ENCODE measurements at regions not wholly inside any gene's neighbourhood (a gene's known extent, or its start where the extent isn't known, plus 50 kb on each side); places are given as distances from the start of the nearest gene placed in this dataset.

- Histone ChIP-seq H3K9me3 (ENCODE audit: control insufficient read depth in 3 of 3, low read length in 3 of 3) (no peaks in the 10 kb centered on the region), H3K36me3 (ENCODE audit: control insufficient read depth in 3 of 3, insufficient read depth in 3 of 3, low read length in 3 of 3) (no peaks in the 10 kb centered on the region), H3K4me3 (ENCODE audit: low read length in 3 of 3) (no peak overlapping the region), H3K27me3 (ENCODE audit: control insufficient read depth in 3 of 3, insufficient read depth in 3 of 3, low read length in 3 of 3) (no peaks in the 10 kb centered on the region), H3K9ac (ENCODE audit: low read depth in 1 of 3, low read length in 3 of 3) (no peak overlapping the region), H3K4me1 (ENCODE audit: control insufficient read depth in 3 of 3, insufficient read depth in 3 of 3, low read length in 3 of 3) (no peaks in the 10 kb centered on the region), H3K27ac (ENCODE audit: low read depth, low read length) (no peak overlapping the region)
Measured at GRCh38 chr18:66219817-66220216, 384.1 kb downstream of the CDH19 start.

- H3K4me1 ChIP-seq (ENCODE audit: control insufficient read depth in 3 of 3, insufficient read depth in 3 of 3, low read length in 3 of 3), result no peaks in the 10 kb centered on the region
- H3K9ac ChIP-seq (ENCODE audit: low read depth in 1 of 3, low read length in 3 of 3), result no peak overlapping the region
- H3K9me3 ChIP-seq (ENCODE audit: control insufficient read depth in 3 of 3, low read length in 3 of 3), result no peaks in the 10 kb centered on the region
- H3K36me3 ChIP-seq (ENCODE audit: control insufficient read depth in 3 of 3, insufficient read depth in 3 of 3, low read length in 3 of 3), result no peaks in the 10 kb centered on the region
- H3K27me3 ChIP-seq (ENCODE audit: control insufficient read depth in 3 of 3, insufficient read depth in 3 of 3, low read length in 3 of 3), result no peaks in the 10 kb centered on the region
- H3K27ac ChIP-seq (ENCODE audit: low read depth, low read length), result no peak overlapping the region
- H3K4me3 ChIP-seq (ENCODE audit: low read length in 3 of 3), result no peak overlapping the region
Measured at GRCh38 chr18:66211749-66212148, 392.1 kb downstream of the CDH19 start.

- H3K9ac ChIP-seq (ENCODE audit: low read depth in 1 of 3, low read length in 3 of 3), result no peak overlapping the region
- no peaks in the 10 kb centered on the region for H3K4me1 ChIP-seq (ENCODE audit: control insufficient read depth in 3 of 3, insufficient read depth in 3 of 3, low read length in 3 of 3)
- H3K27me3 ChIP-seq (ENCODE audit: control insufficient read depth in 3 of 3, insufficient read depth in 3 of 3, low read length in 3 of 3), result no peaks in the 10 kb centered on the region
- H3K36me3 ChIP-seq (ENCODE audit: control insufficient read depth in 3 of 3, insufficient read depth in 3 of 3, low read length in 3 of 3), result no peaks in the 10 kb centered on the region
- H3K4me3 ChIP-seq (ENCODE audit: low read length in 3 of 3), result no peak overlapping the region
- H3K27ac ChIP-seq (ENCODE audit: low read depth, low read length), result no peak overlapping the region
- no peaks in the 10 kb centered on the region for H3K9me3 ChIP-seq (ENCODE audit: control insufficient read depth in 3 of 3, low read length in 3 of 3)
Measured at GRCh38 chr18:66210875-66211274, 393.0 kb downstream of the CDH19 start.

- H3K36me3 ChIP-seq (ENCODE audit: control insufficient read depth in 3 of 3, insufficient read depth in 3 of 3, low read length in 3 of 3), result no peaks in the 10 kb centered on the region
- H3K4me1 ChIP-seq (ENCODE audit: control insufficient read depth in 3 of 3, insufficient read depth in 3 of 3, low read length in 3 of 3), result no peaks in the 10 kb centered on the region
- H3K27me3 ChIP-seq (ENCODE audit: control insufficient read depth in 3 of 3, insufficient read depth in 3 of 3, low read length in 3 of 3), result no peaks in the 10 kb centered on the region
- no peak overlapping the region for H3K9ac ChIP-seq (ENCODE audit: low read depth in 1 of 3, low read length in 3 of 3)
- H3K9me3 ChIP-seq (ENCODE audit: control insufficient read depth in 3 of 3, low read length in 3 of 3), result no peaks in the 10 kb centered on the region
- no peak overlapping the region for H3K27ac ChIP-seq (ENCODE audit: low read depth, low read length)
- H3K4me3 ChIP-seq (ENCODE audit: low read length in 3 of 3), result no peak overlapping the region
Measured at GRCh38 chr18:66209656-66210055, 394.2 kb downstream of the CDH19 start.

- Histone ChIP-seq H3K27ac (ENCODE audit: low read depth, low read length) (no peak overlapping the region), H3K27me3 (ENCODE audit: control insufficient read depth in 3 of 3, insufficient read depth in 3 of 3, low read length in 3 of 3) (no peaks in the 10 kb centered on the region), H3K36me3 (ENCODE audit: control insufficient read depth in 3 of 3, insufficient read depth in 3 of 3, low read length in 3 of 3) (no peaks in the 10 kb centered on the region)
Measured at GRCh38 chr18:66196805-66197204, 407.1 kb downstream of the CDH19 start.

GRCh38 chr18:66193938-66194337, 410.0 kb downstream of the CDH19 start:
- no peak overlapping the region for H3K27ac ChIP-seq (ENCODE audit: low read depth, low read length)
- no peaks in the 10 kb centered on the region for H3K4me1 ChIP-seq (ENCODE audit: control insufficient read depth in 3 of 3, insufficient read depth in 3 of 3, low read length in 3 of 3)
- H3K9me3 ChIP-seq (ENCODE audit: control insufficient read depth in 3 of 3, low read length in 3 of 3), result no peaks in the 10 kb centered on the region
- no peak overlapping the region for H3K4me3 ChIP-seq (ENCODE audit: low read length in 3 of 3)
- H3K27me3 ChIP-seq (ENCODE audit: control insufficient read depth in 3 of 3, insufficient read depth in 3 of 3, low read length in 3 of 3), result no peaks in the 10 kb centered on the region
- H3K36me3 ChIP-seq (ENCODE audit: control insufficient read depth in 3 of 3, insufficient read depth in 3 of 3, low read length in 3 of 3), result no peaks in the 10 kb centered on the region
- no peak overlapping the region for H3K9ac ChIP-seq (ENCODE audit: low read depth in 1 of 3, low read length in 3 of 3)

More at GRCh38 chr18:66196805-66197204, 407.1 kb downstream of the CDH19 start:
- no peaks in the 10 kb centered on the region for H3K4me1 ChIP-seq (ENCODE audit: control insufficient read depth in 3 of 3, insufficient read depth in 3 of 3, low read length in 3 of 3)
- no peak overlapping the region for H3K4me3 ChIP-seq (ENCODE audit: low read length in 3 of 3)
- no peaks in the 10 kb centered on the region for H3K9me3 ChIP-seq (ENCODE audit: control insufficient read depth in 3 of 3, low read length in 3 of 3)
- no peak overlapping the region for H3K9ac ChIP-seq (ENCODE audit: low read depth in 1 of 3, low read length in 3 of 3)

GRCh38 chr18:66193394-66193793, 410.5 kb downstream of the CDH19 start:
- Histone ChIP-seq H3K27me3 (ENCODE audit: control insufficient read depth in 3 of 3, insufficient read depth in 3 of 3, low read length in 3 of 3) (no peaks in the 10 kb centered on the region), H3K27ac (ENCODE audit: low read depth, low read length) (no peak overlapping the region), H3K4me1 (ENCODE audit: control insufficient read depth in 3 of 3, insufficient read depth in 3 of 3, low read length in 3 of 3) (no peaks in the 10 kb centered on the region), H3K9me3 (ENCODE audit: control insufficient read depth in 3 of 3, low read length in 3 of 3) (no peaks in the 10 kb centered on the region), H3K36me3 (ENCODE audit: control insufficient read depth in 3 of 3, insufficient read depth in 3 of 3, low read length in 3 of 3) (no peaks in the 10 kb centered on the region), H3K9ac (ENCODE audit: low read depth in 1 of 3, low read length in 3 of 3) (no peak overlapping the region), H3K4me3 (ENCODE audit: low read length in 3 of 3) (no peak overlapping the region)

GRCh38 chr18:66168685-66169235, 417.9 kb downstream of the CDH7 start:
- no peak overlapping the region for H3K27ac ChIP-seq (ENCODE audit: low read depth, low read length)
- no peak overlapping the region for H3K4me3 ChIP-seq (ENCODE audit: low read length in 3 of 3)
- H3K9me3 ChIP-seq (ENCODE audit: control insufficient read depth in 3 of 3, low read length in 3 of 3), result no peaks in the 10 kb centered on the region
- H3K36me3 ChIP-seq (ENCODE audit: control insufficient read depth in 3 of 3, insufficient read depth in 3 of 3, low read length in 3 of 3), result no peaks in the 10 kb centered on the region
- no peaks in the 10 kb centered on the region for H3K27me3 ChIP-seq (ENCODE audit: control insufficient read depth in 3 of 3, insufficient read depth in 3 of 3, low read length in 3 of 3)
- H3K4me1 ChIP-seq (ENCODE audit: control insufficient read depth in 3 of 3, insufficient read depth in 3 of 3, low read length in 3 of 3), result no peaks in the 10 kb centered on the region
- no peak overlapping the region for H3K9ac ChIP-seq (ENCODE audit: low read depth in 1 of 3, low read length in 3 of 3)

- Histone ChIP-seq H3K27me3 (ENCODE audit: control insufficient read depth in 3 of 3, insufficient read depth in 3 of 3, low read length in 3 of 3) (no peaks in the 10 kb centered on the region), H3K36me3 (ENCODE audit: control insufficient read depth in 3 of 3, insufficient read depth in 3 of 3, low read length in 3 of 3) (no peaks in the 10 kb centered on the region), H3K9me3 (ENCODE audit: control insufficient read depth in 3 of 3, low read length in 3 of 3) (no peaks in the 10 kb centered on the region), H3K4me3 (ENCODE audit: low read length in 3 of 3) (no peak overlapping the region), H3K27ac (ENCODE audit: low read depth, low read length) (no peak overlapping the region), H3K4me1 (ENCODE audit: control insufficient read depth in 3 of 3, insufficient read depth in 3 of 3, low read length in 3 of 3) (no peaks in the 10 kb centered on the region), H3K9ac (ENCODE audit: low read depth in 1 of 3, low read length in 3 of 3) (no peak overlapping the region)
Measured at GRCh38 chr18:66167829-66168684, 417.2 kb downstream of the CDH7 start.

GRCh38 chr18:66160007-66160406, 409.2 kb downstream of the CDH7 start:
- H3K36me3 ChIP-seq (ENCODE audit: control insufficient read depth in 3 of 3, insufficient read depth in 3 of 3, low read length in 3 of 3), result no peaks in the 10 kb centered on the region
- no peaks in the 10 kb centered on the region for H3K27me3 ChIP-seq (ENCODE audit: control insufficient read depth in 3 of 3, insufficient read depth in 3 of 3, low read length in 3 of 3)
- no peaks in the 10 kb centered on the region for H3K4me1 ChIP-seq (ENCODE audit: control insufficient read depth in 3 of 3, insufficient read depth in 3 of 3, low read length in 3 of 3)
- H3K27ac ChIP-seq (ENCODE audit: low read depth, low read length), result no peak overlapping the region
- no peak overlapping the region for H3K9ac ChIP-seq (ENCODE audit: low read depth in 1 of 3, low read length in 3 of 3)
- H3K9me3 ChIP-seq (ENCODE audit: control insufficient read depth in 3 of 3, low read length in 3 of 3), result no peaks in the 10 kb centered on the region
- no peak overlapping the region for H3K4me3 ChIP-seq (ENCODE audit: low read length in 3 of 3)
